ENCODE measurements at regions not wholly inside any gene's neighbourhood (a gene's known extent, or its start where the extent isn't known, plus 50 kb on each side); places are given as distances from the start of the nearest gene placed in this dataset.

GRCh38 chr13:95455782-95456181 lies 96.7 kb upstream of the CLDN10 start:
- DNase-seq, result no peak

- DNase-seq, result no peak
These were observed 95.7 kb upstream of the CLDN10 start for GRCh38 chr13:95456815-95457214.

GRCh38 chr13:95457294-95457693 lies 95.2 kb upstream of the CLDN10 start:
- DNase-seq, result no peak

GRCh38 chr13:95462801-95463200 lies 89.7 kb upstream of the CLDN10 start:
- DNase-seq, result no peak

- no peak for DNase-seq
These were observed 89.0 kb upstream of the CLDN10 start for GRCh38 chr13:95463531-95463930.

GRCh38 chr13:95470574-95471366 lies 81.8 kb upstream of the CLDN10 start:
- no peak for DNase-seq

- DNase-seq, result no peak
These were observed 80.6 kb upstream of the CLDN10 start for GRCh38 chr13:95471960-95472359.

GRCh38 chr13:95474992-95475391 lies 77.5 kb upstream of the CLDN10 start:
- DNase-seq, result no peak

- DNase-seq, result no peak
These were observed 75.3 kb upstream of the CLDN10 start for GRCh38 chr13:95477187-95477586.

GRCh38 chr13:95479731-95480130 lies 72.8 kb upstream of the CLDN10 start:
- DNase-seq, result no peak

GRCh38 chr13:95480131-95480545 lies 72.4 kb upstream of the CLDN10 start:
- no peak for DNase-seq

GRCh38 chr13:95480791-95481780 lies 71.4 kb upstream of the CLDN10 start:
- DNase-seq, result no peak

- no peak for DNase-seq
These were observed 68.5 kb upstream of the CLDN10 start for GRCh38 chr13:95484052-95484451.

GRCh38 chr13:95485045-95485517 lies 67.4 kb upstream of the CLDN10 start:
- DNase-seq, result no peak

GRCh38 chr13:95485518-95486144 lies 66.9 kb upstream of the CLDN10 start:
- DNase-seq, result no peak

GRCh38 chr13:95492044-95492801 lies 60.3 kb upstream of the CLDN10 start:
- no peak for DNase-seq

GRCh38 chr13:95494082-95494681 lies 58.3 kb upstream of the CLDN10 start:
- peak; percentile 46 for DNase-seq

GRCh38 chr13:95496485-95496884 lies 56.0 kb upstream of the CLDN10 start:
- DNase-seq, result no peak

GRCh38 chr13:95497381-95497807 lies 55.1 kb upstream of the CLDN10 start:
- no peak for DNase-seq

GRCh38 chr13:95498886-95499285 lies 53.6 kb upstream of the CLDN10 start:
- DNase-seq, result no peak

- DNase-seq, result no peak
These were observed 52.5 kb upstream of the CLDN10 start for GRCh38 chr13:95499811-95500712.

All from CD4-positive, alpha-beta T cell treated with Interleukin-10 for 1 hour (primary cell).